22Rv1 (cell line): ENCODE measurements at regions not wholly inside any gene's neighbourhood (a gene's known extent, or its start where the extent isn't known, plus 50 kb on each side); places are given as distances from the start of the nearest gene placed in this dataset.

ENCODE experiments used
- H3K27ac ChIP-seq: fragments of 450-650 bp; 2 replicates; pipeline ENCODE4 v1.5.1; 2017
- CTCF ChIP-seq: fragments of 450-650 bp; IDR thresholded peaks from 2 replicates; pipeline ENCODE4 v1.5.1; 2017; ENCODE audit warnings: mild to moderate bottlenecking
- ZFX ChIP-seq: fragments of 450-650 bp; IDR thresholded peaks from 2 replicates; pipeline ENCODE4 v1.6.1; 2017; ENCODE audit warnings: antibody characterized with exemption, borderline replicate concordance

GRCh38 chr10:36496758-36497157 is 628.6 kb upstream of the ANKRD30A start:
- TF ChIP-seq ZFX (no peak), CTCF (no peak)
- H3K27ac ChIP-seq: no peak overlapping the region

- TF ChIP-seq ZFX (no peak), CTCF (no peak)
Measured at GRCh38 chr10:36494371-36494770, 631.0 kb upstream of the ANKRD30A start.

GRCh38 chr10:36493516-36493880 is 631.9 kb upstream of the ANKRD30A start:
- no peak for TF ChIP-seq ZFX
- TF ChIP-seq CTCF: no peak
- no peak overlapping the region for H3K27ac ChIP-seq

More at GRCh38 chr10:36494371-36494770, 631.0 kb upstream of the ANKRD30A start:
- no peak overlapping the region for H3K27ac ChIP-seq

GRCh38 chr10:36492590-36493515 is 632.5 kb upstream of the ANKRD30A start:
- TF ChIP-seq ZFX (no peak), CTCF (no peak)
- no peak overlapping the region for H3K27ac ChIP-seq

GRCh38 chr10:36491926-36492325 is 633.5 kb upstream of the ANKRD30A start:
- no peak overlapping the region for H3K27ac ChIP-seq

GRCh38 chr10:36489611-36490228 is 635.7 kb upstream of the ANKRD30A start:
- H3K27ac ChIP-seq: no peak overlapping the region

More at GRCh38 chr10:36491926-36492325, 633.5 kb upstream of the ANKRD30A start:
- TF ChIP-seq CTCF (no peak), ZFX (no peak)

More at GRCh38 chr10:36489611-36490228, 635.7 kb upstream of the ANKRD30A start:
- TF ChIP-seq ZFX (no peak), CTCF (no peak)
